ENCODE measurements at regions not wholly inside any gene's neighbourhood (a gene's known extent, or its start where the extent isn't known, plus 50 kb on each side); places are given as distances from the start of the nearest gene placed in this dataset.

GRCh38 chr4:180333162-180333561 lies 1910.0 kb upstream of the TENM3 start:
- H3K27me3 ChIP-seq (ENCODE audit: control insufficient read depth in 2 of 2, insufficient read depth in 2 of 2, low read length in 2 of 2): no peaks in the 10 kb centered on the region
- H3K27me3 Mint-ChIP-seq (ENCODE audit: low read depth in 3 of 3): peaks cover 0 to 2% (median 0%) of the 10 kb centered on the region in 3 donors
- H3K9ac ChIP-seq (ENCODE audit: insufficient read depth, low read length, poor library complexity, severe bottlenecking): no peak overlapping the region
- H3K4me1 Mint-ChIP-seq: no peaks in the 10 kb centered on the region
- H3K4me3 ChIP-seq (replicated peaks in 1 of 3; ENCODE audit: low read depth in 2 of 3, low read length in 3 of 3): no peak overlapping the region
- H3K4me1 ChIP-seq (ENCODE audit: control insufficient read depth in 1 of 2, insufficient read depth in 2 of 2, low read length in 2 of 2): no peaks in the 10 kb centered on the region
- H3K36me3 Mint-ChIP-seq: no peaks in the 10 kb centered on the region
- intact Hi-C loops (cut with micrococcal nuclease): no loop called here
- TF ChIP-seq CTCF (IDR thresholded peaks at IDR 0.05): no peak
- H3K27ac Mint-ChIP-seq: no peak overlapping the region
- no peaks in the 10 kb centered on the region for H3K79me2 ChIP-seq (ENCODE audit: insufficient read depth, low read length)
- no peak overlapping the region for H3K27ac ChIP-seq (ENCODE audit: low read depth in 1 of 2, low read length in 2 of 2)
- no peaks in the 10 kb centered on the region for H3K36me3 ChIP-seq (replicated peaks in 1 of 2; ENCODE audit: control insufficient read depth in 1 of 2, insufficient read depth in 2 of 2, low read length in 2 of 2)
- H4K20me1 ChIP-seq (ENCODE audit: insufficient read depth, low read length): no peaks in the 10 kb centered on the region
- H3K9me3 Mint-ChIP-seq: peaks cover 2 to 12% (median 9%) of the 10 kb centered on the region in 7 donors
- no peak for DNase-seq
- H3K9me3 ChIP-seq (replicated peaks in 1 of 2; ENCODE audit: control insufficient read depth in 1 of 2, insufficient read depth in 1 of 2, low read length in 2 of 2): peaks cover 0 to 3% of the 10 kb centered on the region in 2 donors
- no peak overlapping the region for H2AFZ ChIP-seq (ENCODE audit: insufficient read depth, low read depth, low read length, poor library complexity, severe bottlenecking)
- H3K4me2 ChIP-seq (replicated peaks; ENCODE audit: extremely low read depth, low read length, poor library complexity, severe bottlenecking): no peak overlapping the region
- WGBS (ENCODE audit: insufficient coverage): no CpG with 5 or more reads among the region's 4 CpGs
- H3K4me3 Mint-ChIP-seq: no peak overlapping the region

- H3K9ac ChIP-seq (ENCODE audit: insufficient read depth, low read length, poor library complexity, severe bottlenecking): no peak overlapping the region
- no peaks in the 10 kb centered on the region for H3K79me2 ChIP-seq (ENCODE audit: insufficient read depth, low read length)
- H3K36me3 Mint-ChIP-seq: no peaks in the 10 kb centered on the region
- H3K4me2 ChIP-seq (replicated peaks; ENCODE audit: extremely low read depth, low read length, poor library complexity, severe bottlenecking): no peak overlapping the region
- no peak for TF ChIP-seq CTCF (IDR thresholded peaks at IDR 0.05)
- H3K4me3 ChIP-seq (replicated peaks in 1 of 3; ENCODE audit: low read depth in 2 of 3, low read length in 3 of 3): no peak overlapping the region
- H3K27ac Mint-ChIP-seq: no peak overlapping the region
- H3K9me3 ChIP-seq (replicated peaks in 1 of 2; ENCODE audit: control insufficient read depth in 1 of 2, insufficient read depth in 1 of 2, low read length in 2 of 2): no peaks in the 10 kb centered on the region
- no peak overlapping the region for H2AFZ ChIP-seq (ENCODE audit: insufficient read depth, low read depth, low read length, poor library complexity, severe bottlenecking)
- H3K27ac ChIP-seq (ENCODE audit: low read depth in 1 of 2, low read length in 2 of 2): no peak overlapping the region
- peaks cover under 1 to 11% (median 8%) of the 10 kb centered on the region in 7 donors for H3K9me3 Mint-ChIP-seq
- H4K20me1 ChIP-seq (ENCODE audit: insufficient read depth, low read length): no peaks in the 10 kb centered on the region
- no peaks in the 10 kb centered on the region for H3K27me3 ChIP-seq (ENCODE audit: control insufficient read depth in 2 of 2, insufficient read depth in 2 of 2, low read length in 2 of 2)
- no peaks in the 10 kb centered on the region for H3K36me3 ChIP-seq (replicated peaks in 1 of 2; ENCODE audit: control insufficient read depth in 1 of 2, insufficient read depth in 2 of 2, low read length in 2 of 2)
- intact Hi-C loops (cut with micrococcal nuclease): no loop called here
- H3K4me3 Mint-ChIP-seq: no peak overlapping the region
- no peak for DNase-seq
- no peaks in the 10 kb centered on the region for H3K27me3 Mint-ChIP-seq (ENCODE audit: low read depth in 3 of 3)
- no peaks in the 10 kb centered on the region for H3K4me1 Mint-ChIP-seq
- no CpG with 5 or more reads among the region's 1 CpG for WGBS (ENCODE audit: insufficient coverage)
- H3K4me1 ChIP-seq (ENCODE audit: control insufficient read depth in 1 of 2, insufficient read depth in 2 of 2, low read length in 2 of 2): no peaks in the 10 kb centered on the region
These were observed 1907.6 kb upstream of the TENM3 start for GRCh38 chr4:180335566-180335965.

All from CD14-positive monocyte (primary cell).